T-helper 17 cell (primary cell): ENCODE measurements at regions not wholly inside any gene's neighbourhood (a gene's known extent, or its start where the extent isn't known, plus 50 kb on each side); places are given as distances from the start of the nearest gene placed in this dataset.

Experiments
- ATAC-seq: fragments of 150-1000 bp; cut with Tn5 transposase; 2 replicates; pipeline ENCODE4 v1.10.0; 2021; ENCODE audit warnings: mild to moderate bottlenecking, moderate library complexity
- DNase-seq, 3 donors: peaks; one replicate each; pipeline versions ENCODE4 v3.0.0 to v3.0.0-alpha.2; 2020 to 2021
- H3K9me3 ChIP-seq: one replicate; pipeline ENCODE4 v1.7.0; 2013; ENCODE audit warnings: low read length, mild to moderate bottlenecking; ENCODE audit not compliant: control insufficient read depth, poor library complexity, severe bottlenecking
- H3K27ac Mint-ChIP-seq: one replicate; pipeline ENCODE4 v1.8.0; 2022; ENCODE audit warnings: mild to moderate bottlenecking, moderate library complexity, mixed read lengths
- H3K27me3 Mint-ChIP-seq: one replicate; pipeline ENCODE4 v1.8.0; 2022; ENCODE audit warnings: mixed read lengths
- H3K36me3 Mint-ChIP-seq: one replicate; pipeline ENCODE4 v1.8.0; 2022; ENCODE audit warnings: low read depth, mixed read lengths
- H3K4me1 Mint-ChIP-seq: one replicate; pipeline ENCODE4 v1.8.0; 2022; ENCODE audit warnings: mild to moderate bottlenecking, mixed read lengths
- H3K4me3 Mint-ChIP-seq: one replicate; pipeline ENCODE4 v1.8.0; 2022; ENCODE audit warnings: mild to moderate bottlenecking, moderate library complexity, mixed read lengths

GRCh38 chr7:136030867-136031318 lies 53.7 kb upstream of the MTPN start:
- no peaks in the 10 kb centered on the region for H3K9me3 ChIP-seq
- ATAC-seq, result no peak
- no peaks in the 10 kb centered on the region for H3K27me3 Mint-ChIP-seq
- H3K4me3 Mint-ChIP-seq, result no peak overlapping the region
- H3K27ac Mint-ChIP-seq, result no peak overlapping the region
- no peak for DNase-seq
- peaks cover 15% of the 10 kb centered on the region for H3K36me3 Mint-ChIP-seq
- H3K4me1 Mint-ChIP-seq, result peaks cover 28% of the 10 kb centered on the region

DNA sequence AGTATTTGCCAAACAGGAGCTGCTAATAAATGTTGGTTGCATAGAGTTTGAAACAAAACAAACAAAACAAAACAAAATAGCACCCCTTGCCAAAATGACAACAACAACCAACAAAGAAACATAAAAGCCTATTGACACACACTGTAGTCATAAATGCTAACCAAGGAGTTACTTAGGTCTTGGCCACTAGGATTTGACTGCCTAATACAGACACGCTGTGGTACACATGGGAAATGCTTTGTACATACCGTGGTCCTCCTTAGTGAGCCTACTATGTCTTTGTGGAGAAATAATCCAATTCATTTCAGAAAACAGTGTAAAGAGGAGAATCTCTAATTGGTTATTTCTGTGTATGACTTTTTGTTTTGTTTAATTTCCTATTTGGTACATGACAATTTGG lies 53.2 kb upstream of the MTPN start:
- Mint-ChIP-seq H3K36me3 (peaks cover 13% of the 10 kb centered on the region), H3K4me1 (peaks cover 27% of the 10 kb centered on the region)
- ATAC-seq, result no peak

DNA sequence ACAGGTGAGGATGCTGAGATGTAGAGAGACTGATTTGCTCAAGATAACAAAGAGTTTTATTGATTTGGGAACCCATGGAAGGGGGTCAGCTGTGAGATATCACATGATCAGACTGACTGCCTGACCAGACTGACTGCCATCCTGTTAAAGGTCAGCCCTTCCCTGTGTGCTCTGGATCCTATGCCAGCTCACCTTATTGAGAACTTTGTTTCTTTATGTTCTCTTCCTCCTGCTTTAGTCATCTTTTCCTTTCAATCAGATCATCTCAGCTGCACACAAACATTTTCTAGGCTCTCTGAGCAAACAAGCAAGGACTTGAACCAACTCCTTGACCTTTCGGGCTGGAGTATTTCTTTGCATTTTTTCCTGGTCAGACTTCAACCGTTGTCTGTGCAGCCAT lies 50.0 kb upstream of the MTPN start:
- Mint-ChIP-seq H3K4me1 (peaks cover 28% of the 10 kb centered on the region), H3K27me3 (no peaks in the 10 kb centered on the region), H3K27ac (no peak overlapping the region), H3K4me3 (no peak overlapping the region), H3K36me3 (peaks cover 15% of the 10 kb centered on the region)
- H3K9me3 ChIP-seq, result no peaks in the 10 kb centered on the region
- DNase-seq (no peak), ATAC-seq (no peak)

More for the DNA sequence above, 53.2 kb upstream of the MTPN start:
- no peak overlapping the region for H3K4me3 Mint-ChIP-seq
- H3K27me3 Mint-ChIP-seq, result no peaks in the 10 kb centered on the region
- no peak overlapping the region for H3K27ac Mint-ChIP-seq
- no peaks in the 10 kb centered on the region for H3K9me3 ChIP-seq
- no peak for DNase-seq
